Uterus (tissue), 2 donors: ENCODE measurements at regions not wholly inside any gene's neighbourhood (a gene's known extent, or its start where the extent isn't known, plus 50 kb on each side); places are given as distances from the start of the nearest gene placed in this dataset.

Experiments used
- POLR2A ChIP-seq, 2 donors: fragments of 450-650 bp; IDR thresholded peaks; one replicate each; pipeline ENCODE4 v1.6.1; 2016; ENCODE audit warnings: antibody characterized with exemption in 2 of 2, mild to moderate bottlenecking in 1 of 2, moderate library complexity in 1 of 2
- TF ChIP-seq, protein P1 (sequence below), 4 experiments: fragments of 200-600 bp in 2 of 4; fragments of 450-650 bp in 2 of 4; sonication (generic) in 2 of 4; IDR thresholded peaks; one replicate each; pipeline ENCODE4 v1.5.1; 2016 to 2019; ENCODE audit warnings: antibody characterized with exemption in 4 of 4, mild to moderate bottlenecking in 2 of 4, moderate library complexity in 1 of 4

DNA sequence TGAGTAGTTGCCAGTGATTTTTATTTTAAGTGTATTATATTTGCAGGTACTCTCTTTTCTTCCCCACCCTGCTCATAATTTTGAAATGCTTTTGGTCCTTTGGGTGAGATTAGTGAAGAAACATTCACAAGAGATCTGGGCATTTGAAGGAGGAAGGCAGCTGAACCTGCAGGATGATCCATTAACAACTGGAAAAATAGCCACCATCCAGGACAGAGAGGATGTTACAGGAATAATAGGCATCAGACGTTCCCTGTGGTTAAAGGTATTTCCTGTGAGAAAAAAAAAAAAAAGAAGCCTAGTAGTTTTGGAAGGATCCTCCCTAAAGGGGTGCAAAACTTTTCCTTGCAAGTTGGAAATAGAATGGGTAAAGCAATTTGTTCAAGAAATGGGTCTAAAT is 145.3 kb downstream of the SLC38A4 start:
- TF ChIP-seq, protein P1, sequence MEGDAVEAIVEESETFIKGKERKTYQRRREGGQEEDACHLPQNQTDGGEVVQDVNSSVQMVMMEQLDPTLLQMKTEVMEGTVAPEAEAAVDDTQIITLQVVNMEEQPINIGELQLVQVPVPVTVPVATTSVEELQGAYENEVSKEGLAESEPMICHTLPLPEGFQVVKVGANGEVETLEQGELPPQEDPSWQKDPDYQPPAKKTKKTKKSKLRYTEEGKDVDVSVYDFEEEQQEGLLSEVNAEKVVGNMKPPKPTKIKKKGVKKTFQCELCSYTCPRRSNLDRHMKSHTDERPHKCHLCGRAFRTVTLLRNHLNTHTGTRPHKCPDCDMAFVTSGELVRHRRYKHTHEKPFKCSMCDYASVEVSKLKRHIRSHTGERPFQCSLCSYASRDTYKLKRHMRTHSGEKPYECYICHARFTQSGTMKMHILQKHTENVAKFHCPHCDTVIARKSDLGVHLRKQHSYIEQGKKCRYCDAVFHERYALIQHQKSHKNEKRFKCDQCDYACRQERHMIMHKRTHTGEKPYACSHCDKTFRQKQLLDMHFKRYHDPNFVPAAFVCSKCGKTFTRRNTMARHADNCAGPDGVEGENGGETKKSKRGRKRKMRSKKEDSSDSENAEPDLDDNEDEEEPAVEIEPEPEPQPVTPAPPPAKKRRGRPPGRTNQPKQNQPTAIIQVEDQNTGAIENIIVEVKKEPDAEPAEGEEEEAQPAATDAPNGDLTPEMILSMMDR (IDR thresholded peaks at IDR 0.05), result no peak
- no peak for TF ChIP-seq POLR2A (IDR thresholded peaks at IDR 0.05)
